C4-2B (cell line): ENCODE measurements at regions not wholly inside any gene's neighbourhood (a gene's known extent, or its start where the extent isn't known, plus 50 kb on each side); places are given as distances from the start of the nearest gene placed in this dataset.

Experiments
- H3K27ac ChIP-seq: fragments of 450-650 bp; 2 replicates; pipeline ENCODE4 v1.5.1; 2017
- ZFX ChIP-seq: fragments of 450-650 bp; IDR thresholded peaks from 2 replicates; pipeline ENCODE4 v1.6.1; 2017
- TF ChIP-seq, protein P1 (sequence below): fragments of 450-650 bp; conservative IDR thresholded peaks from 2 replicates; pipeline ENCODE4 v1.5.1; 2017; ENCODE audit warnings: mild to moderate bottlenecking

DNA sequence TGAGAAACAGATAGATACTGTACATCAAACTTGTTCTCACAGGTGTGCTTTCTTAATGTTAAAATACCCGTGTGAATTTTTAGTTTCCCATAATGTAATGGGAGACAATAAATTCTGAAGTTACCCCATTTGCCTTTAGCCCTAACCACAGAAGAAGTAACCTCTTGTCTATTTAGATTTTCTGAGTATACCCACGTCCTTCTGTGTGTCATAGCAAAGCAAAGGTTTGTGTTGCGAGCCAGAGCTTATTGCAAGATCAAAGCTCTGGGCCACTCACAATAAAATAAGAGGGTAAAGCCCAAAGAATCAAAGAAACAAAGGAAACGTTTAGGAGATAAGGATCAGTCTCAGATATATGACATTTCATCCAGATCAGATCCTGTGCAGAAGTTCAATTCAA is 73.9 kb downstream of the BMP4 start:
- TF ChIP-seq ZFX, result no peak
- TF ChIP-seq, protein P1, sequence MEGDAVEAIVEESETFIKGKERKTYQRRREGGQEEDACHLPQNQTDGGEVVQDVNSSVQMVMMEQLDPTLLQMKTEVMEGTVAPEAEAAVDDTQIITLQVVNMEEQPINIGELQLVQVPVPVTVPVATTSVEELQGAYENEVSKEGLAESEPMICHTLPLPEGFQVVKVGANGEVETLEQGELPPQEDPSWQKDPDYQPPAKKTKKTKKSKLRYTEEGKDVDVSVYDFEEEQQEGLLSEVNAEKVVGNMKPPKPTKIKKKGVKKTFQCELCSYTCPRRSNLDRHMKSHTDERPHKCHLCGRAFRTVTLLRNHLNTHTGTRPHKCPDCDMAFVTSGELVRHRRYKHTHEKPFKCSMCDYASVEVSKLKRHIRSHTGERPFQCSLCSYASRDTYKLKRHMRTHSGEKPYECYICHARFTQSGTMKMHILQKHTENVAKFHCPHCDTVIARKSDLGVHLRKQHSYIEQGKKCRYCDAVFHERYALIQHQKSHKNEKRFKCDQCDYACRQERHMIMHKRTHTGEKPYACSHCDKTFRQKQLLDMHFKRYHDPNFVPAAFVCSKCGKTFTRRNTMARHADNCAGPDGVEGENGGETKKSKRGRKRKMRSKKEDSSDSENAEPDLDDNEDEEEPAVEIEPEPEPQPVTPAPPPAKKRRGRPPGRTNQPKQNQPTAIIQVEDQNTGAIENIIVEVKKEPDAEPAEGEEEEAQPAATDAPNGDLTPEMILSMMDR, result no peak
- no peak overlapping the region for H3K27ac ChIP-seq

- H3K27ac ChIP-seq, result no peak overlapping the region
- TF ChIP-seq ZFX, result no peak
- TF ChIP-seq, protein P1, result no peak
Observed at GRCh38 chr14:53881921-53882320, 74.7 kb downstream of the BMP4 start.

DNA sequence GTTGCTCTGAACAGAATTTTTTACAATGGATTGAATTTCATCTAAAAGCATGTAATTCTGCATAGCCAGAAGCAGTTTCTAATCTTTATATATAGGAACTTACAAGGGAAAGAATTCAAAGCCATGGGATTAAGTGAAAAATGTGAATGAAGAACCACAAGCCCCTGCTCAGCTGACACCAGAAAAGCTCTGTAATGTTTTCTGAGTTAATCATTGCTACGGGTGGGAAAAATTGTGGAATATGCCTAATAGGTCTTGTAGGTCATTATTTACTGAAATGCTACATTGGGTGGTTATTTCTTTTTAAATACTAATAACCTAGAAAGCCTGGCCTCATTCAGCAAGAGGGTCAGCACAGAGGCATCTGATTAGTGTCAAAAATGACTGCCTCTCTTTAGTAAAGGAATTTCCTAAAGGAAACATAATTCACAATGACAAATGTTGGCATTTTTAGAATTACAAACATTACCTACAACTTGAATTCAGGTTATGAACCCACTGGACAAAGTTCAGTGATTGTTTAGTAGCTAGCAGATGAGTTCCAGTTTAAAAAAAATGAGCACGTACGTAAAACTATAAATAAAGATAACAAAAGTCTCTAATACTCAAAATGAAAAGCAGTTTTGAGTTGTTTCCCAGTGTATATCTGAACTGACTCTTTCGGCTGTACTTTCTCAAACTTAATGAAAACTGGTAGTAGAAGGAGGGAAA is 75.3 kb downstream of the BMP4 start:
- TF ChIP-seq ZFX, result no peak
- TF ChIP-seq, protein P1, result no peak
- H3K27ac ChIP-seq, result no peak overlapping the region

DNA sequence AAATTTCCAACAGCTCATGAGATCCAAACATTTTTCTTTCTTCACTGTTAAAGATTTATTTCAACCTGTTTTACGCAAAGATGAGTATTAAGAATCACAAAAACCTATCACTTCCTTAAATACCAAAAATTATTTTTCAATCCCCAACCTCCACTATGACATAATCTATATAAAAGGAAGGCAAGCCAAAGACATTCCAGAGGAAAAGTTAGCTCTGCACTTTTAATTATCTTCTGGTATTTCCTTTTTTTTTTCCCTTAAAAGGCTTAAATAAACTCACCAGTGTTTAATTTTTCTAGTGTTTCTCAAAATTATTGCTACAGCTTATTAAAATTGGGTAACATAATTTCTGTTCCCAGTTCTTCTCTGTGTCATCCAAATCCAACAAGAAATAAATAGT is 75.9 kb downstream of the BMP4 start:
- TF ChIP-seq, protein P1, result no peak
- no peak for TF ChIP-seq ZFX
- H3K27ac ChIP-seq, result no peak overlapping the region

DNA sequence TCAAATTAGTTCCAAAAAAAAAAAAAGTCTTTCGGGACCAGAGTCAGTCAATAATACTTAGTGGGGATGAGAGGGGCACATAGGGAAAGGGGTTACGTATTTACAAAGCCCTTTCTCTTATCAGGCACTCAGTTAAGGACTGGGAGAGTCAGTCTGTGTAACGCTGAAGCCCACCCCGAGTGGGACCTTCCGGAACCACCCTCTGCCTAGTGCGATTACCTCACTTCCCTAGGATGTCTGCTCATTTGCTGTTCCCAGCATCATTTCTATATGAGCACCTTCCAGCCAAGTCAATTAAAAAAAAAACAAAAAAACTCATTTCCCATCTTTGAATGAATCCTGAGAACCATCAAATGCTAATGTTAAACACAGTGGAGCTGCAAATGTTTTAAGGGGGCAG is 76.9 kb downstream of the BMP4 start:
- TF ChIP-seq, protein P1, result no peak
- TF ChIP-seq ZFX, result no peak

DNA sequence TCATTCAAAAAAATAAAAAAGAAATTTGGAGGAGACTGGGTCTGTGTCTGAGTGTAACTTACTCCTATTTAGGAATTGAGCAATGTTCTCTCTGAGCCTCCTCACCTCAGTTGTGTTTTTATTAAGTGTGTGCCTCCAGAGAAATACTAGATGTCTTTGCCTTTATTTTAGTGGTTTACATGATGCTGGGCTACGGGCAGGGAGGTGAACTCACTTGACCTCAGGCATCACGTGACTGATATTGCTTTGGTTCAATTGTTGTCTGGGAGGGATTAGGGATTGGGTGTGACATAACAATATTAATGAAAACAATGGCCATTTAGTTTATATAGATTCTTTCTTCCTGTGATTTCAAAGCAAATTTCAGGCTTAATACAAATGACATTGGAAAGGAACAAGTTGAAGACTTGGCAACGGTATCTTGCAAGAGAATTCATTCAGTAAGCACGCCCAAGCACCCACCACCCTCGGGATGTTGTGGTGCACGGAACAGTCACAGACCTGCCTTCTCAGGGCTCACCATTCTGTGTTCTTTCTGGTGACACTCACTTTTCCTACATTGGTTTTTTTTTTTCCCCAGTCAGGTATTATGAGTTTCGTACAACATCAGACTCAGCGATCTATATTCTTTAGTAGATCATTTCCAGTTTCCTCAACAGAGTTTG is 77.5 kb downstream of the BMP4 start:
- no peak for TF ChIP-seq ZFX
- TF ChIP-seq, protein P1, result no peak
- H3K27ac ChIP-seq, result no peak overlapping the region

More for the DNA sequence above, 76.9 kb downstream of the BMP4 start:
- no peak overlapping the region for H3K27ac ChIP-seq

DNA sequence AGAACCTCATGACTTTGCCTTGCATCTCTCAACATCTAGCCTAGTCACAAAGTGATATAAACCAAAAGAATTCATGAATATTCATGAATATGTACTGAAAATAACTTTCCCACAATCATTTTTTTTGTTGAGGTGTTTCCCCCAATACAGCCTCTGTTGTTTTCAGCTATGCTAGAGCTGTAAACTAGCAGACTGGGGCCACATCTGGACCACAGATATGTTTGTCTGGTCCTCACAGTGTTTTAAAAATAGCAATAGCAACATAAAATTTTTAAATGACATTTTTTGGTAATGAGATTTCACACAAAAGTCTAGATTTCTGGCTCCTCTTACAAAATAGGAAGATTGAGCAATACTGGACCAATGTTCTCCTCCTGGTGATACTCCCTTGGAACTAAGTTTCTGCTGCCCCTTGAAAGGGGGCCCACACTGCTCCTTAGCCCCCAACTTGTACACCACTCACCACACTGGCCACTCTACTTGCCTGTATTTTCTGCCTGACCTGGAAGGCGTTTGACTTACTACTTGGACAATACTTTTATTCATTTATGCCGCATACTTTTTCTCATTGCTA is 81.2 kb downstream of the BMP4 start:
- TF ChIP-seq ZFX, result no peak
- TF ChIP-seq, protein P1, result no peak
- no peak overlapping the region for H3K27ac ChIP-seq
